GM18520 (cell line): ENCODE measurements at regions not wholly inside any gene's neighbourhood (a gene's known extent, or its start where the extent isn't known, plus 50 kb on each side); places are given as distances from the start of the nearest gene placed in this dataset.

Experiments
- ATAC-seq: cut with Tn5 transposase; IDR thresholded peaks from one replicate; pipeline ENCODE4 v1.9.1; 2021; ENCODE audit not compliant: unreplicated experiment

DNA sequence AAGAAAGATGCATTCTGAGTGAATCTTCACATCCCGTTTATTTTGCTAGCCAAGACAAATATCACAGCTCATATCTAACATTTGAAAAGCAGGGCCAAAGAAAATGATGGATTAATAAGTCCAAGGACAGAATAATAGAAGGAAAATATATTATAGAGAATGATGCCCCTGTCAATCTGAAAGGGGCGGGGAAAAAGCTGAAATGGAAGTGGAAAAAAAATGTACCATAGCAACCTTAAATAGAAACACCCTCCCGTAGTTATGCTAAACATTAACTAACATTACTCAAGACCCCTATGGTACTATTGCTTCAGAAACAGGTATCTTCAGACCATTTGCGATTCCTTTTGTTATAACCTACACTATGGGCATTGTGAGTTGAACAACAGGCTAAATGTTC lies 67.7 kb upstream of the SMARCA2 start:
- ATAC-seq = no peak

DNA sequence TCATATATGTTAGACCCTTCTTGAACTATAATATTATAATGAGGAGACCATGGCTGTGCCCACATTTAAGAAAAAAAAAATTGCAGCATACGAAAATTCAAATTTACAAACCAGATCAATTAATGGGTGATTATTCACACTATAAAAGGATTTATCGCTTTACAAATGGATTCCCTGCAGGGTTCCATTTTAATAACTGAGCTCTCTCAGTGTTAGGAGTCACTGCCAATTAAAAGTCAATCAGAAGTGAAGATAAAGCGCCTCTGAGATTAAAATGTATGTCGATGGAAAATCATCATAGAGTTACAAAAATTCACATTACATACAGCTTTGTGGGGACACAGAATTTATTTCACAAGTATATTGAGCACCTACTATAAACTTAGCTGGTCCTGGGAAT lies 66.6 kb upstream of the SMARCA2 start:
- ATAC-seq = no peak

- no peak for ATAC-seq
Measured at GRCh38 chr9:1951446-1951845, 63.7 kb upstream of the SMARCA2 start.

DNA sequence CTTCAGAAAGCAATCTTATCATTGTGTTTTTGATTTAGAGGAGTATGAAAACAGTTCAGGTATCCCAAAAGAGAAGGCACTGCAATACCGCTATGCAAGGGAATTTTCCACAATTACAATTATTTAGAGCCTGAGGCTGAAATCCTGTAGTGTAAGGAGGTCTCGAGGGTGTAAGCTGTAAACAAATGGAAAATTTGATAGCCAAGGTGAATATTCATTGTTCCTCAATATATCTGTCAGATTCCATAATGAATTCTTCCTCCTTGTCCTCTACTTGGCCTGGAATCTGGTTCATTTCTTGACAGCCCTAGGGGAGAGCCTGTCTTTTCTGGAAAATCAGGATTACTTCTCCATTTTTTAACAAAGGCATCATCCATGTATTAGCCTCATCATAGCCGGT lies 63.1 kb upstream of the SMARCA2 start:
- ATAC-seq = no peak

GRCh38 chr9:1954238-1954637 lies 60.9 kb upstream of the SMARCA2 start:
- no peak for ATAC-seq

- no peak for ATAC-seq
Measured at GRCh38 chr9:1956958-1957357, 58.2 kb upstream of the SMARCA2 start.

- ATAC-seq = no peak
Measured at GRCh38 chr9:1957856-1958255, 57.3 kb upstream of the SMARCA2 start.

- ATAC-seq = no peak
Measured at GRCh38 chr9:1959371-1959770, 55.8 kb upstream of the SMARCA2 start.

DNA sequence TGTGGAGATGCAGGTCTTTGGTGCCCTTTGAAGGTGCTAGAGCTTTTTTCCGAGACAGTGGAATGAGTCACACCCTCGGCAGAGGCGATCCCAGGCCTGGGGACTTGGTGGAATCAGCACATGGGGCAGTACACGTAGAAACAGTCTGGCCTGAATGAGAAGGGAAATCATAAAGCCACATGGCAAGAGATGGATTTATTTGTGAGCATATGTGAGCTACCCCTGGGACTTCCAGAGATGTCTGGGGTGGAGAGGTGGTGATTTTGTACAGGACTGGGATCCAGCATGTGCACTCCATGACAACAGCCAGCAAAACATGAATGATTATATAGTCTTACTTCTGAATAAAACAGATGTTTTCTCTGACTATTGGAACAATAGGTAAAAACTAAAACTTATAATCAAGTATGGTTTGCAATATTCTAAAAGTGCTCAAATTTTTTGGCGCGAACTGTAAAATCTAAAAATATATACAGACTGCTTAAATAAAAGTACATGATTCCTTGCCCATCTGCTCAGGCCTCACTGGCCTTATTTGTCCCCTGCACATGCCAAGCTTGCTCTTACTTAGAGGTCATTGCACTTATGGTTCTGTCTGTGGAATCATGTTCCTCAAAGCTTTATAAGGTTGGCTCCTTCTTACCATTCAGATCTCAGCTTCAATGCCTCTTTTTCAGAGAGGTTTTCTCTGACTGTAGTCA lies 54.7 kb upstream of the SMARCA2 start:
- ATAC-seq = no peak

GRCh38 chr9:1962122-1962521 lies 53.0 kb upstream of the SMARCA2 start:
- no peak for ATAC-seq

- ATAC-seq = no peak
Measured at GRCh38 chr9:1962588-1963106, 52.5 kb upstream of the SMARCA2 start.

DNA sequence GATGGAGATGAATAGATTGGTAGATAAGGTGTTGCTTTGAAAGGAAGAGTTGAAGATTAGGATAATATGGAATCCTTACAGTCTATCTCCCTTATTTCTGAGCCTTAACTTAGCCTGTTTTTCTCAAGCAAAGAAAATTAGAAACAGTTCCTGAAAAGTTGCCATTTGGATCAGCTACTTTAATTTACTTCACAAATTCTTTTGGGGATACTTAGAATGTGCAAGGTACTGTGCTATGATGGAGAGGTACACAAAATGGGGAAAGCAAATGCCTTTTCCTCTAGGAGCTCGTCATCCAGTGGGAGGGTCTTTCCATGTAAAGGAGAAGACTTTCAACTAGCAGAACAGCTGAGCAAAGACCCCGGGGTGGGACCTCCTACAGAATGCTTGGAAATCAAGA lies 51.1 kb upstream of the SMARCA2 start:
- ATAC-seq = no peak
